ENCODE measurements at regions not wholly inside any gene's neighbourhood (a gene's known extent, or its start where the extent isn't known, plus 50 kb on each side); places are given as distances from the start of the nearest gene placed in this dataset.
"Not testable (repeated sequence)": the region's sequence is repeated elsewhere in the genome, so short reads cannot be mapped to it uniquely, and the experiment has no call there.

- no peak overlapping the region for H3K4me3 ChIP-seq
- DNase-seq (ENCODE audit: low spot score) = no peak
- TF ChIP-seq, protein P1, sequence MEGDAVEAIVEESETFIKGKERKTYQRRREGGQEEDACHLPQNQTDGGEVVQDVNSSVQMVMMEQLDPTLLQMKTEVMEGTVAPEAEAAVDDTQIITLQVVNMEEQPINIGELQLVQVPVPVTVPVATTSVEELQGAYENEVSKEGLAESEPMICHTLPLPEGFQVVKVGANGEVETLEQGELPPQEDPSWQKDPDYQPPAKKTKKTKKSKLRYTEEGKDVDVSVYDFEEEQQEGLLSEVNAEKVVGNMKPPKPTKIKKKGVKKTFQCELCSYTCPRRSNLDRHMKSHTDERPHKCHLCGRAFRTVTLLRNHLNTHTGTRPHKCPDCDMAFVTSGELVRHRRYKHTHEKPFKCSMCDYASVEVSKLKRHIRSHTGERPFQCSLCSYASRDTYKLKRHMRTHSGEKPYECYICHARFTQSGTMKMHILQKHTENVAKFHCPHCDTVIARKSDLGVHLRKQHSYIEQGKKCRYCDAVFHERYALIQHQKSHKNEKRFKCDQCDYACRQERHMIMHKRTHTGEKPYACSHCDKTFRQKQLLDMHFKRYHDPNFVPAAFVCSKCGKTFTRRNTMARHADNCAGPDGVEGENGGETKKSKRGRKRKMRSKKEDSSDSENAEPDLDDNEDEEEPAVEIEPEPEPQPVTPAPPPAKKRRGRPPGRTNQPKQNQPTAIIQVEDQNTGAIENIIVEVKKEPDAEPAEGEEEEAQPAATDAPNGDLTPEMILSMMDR (IDR thresholded peaks at IDR 0.05) = no peak
- no peak overlapping the region for H3K27ac ChIP-seq
Measured at GRCh38 chr12:91637789-91638624, 455.4 kb upstream of the DCN start.

DNA sequence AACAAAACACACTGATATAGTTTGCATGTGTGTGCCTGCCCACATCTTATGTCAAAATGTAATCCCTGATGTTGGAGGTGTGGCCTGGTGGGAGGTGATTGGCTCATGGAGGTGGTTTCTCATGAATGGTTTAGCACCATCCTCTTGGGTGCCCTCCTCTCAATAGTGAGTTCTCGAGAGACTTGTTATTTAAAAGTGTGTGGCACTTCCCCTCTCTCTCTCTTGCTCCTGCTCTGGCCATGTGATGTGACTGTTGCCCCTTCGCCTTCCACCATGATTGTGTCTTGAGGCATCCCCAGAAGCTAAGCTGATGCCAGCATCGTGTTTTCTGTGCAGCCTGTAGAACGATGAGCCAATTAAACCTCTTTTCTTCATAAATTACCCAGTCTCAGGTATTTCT is 454.1 kb upstream of the DCN start:
- TF ChIP-seq, protein P1 (IDR thresholded peaks at IDR 0.05) = no peak
- no peak for DNase-seq (ENCODE audit: low spot score)
- Histone ChIP-seq H3K4me3 (no peak overlapping the region), H3K27ac (no peak overlapping the region)

GRCh38 chr12:91634386-91634713 is 451.7 kb upstream of the DCN start:
- not testable (repeated sequence) for H3K27ac ChIP-seq; H3K4me3 ChIP-seq; DNase-seq (ENCODE audit: low spot score)

GRCh38 chr12:91633734-91634357 is 451.2 kb upstream of the DCN start:
- Histone ChIP-seq H3K4me3 (no peak overlapping the region), H3K27ac (no peak overlapping the region)
- TF ChIP-seq, protein P1 (IDR thresholded peaks at IDR 0.05) = no peak
- DNase-seq (ENCODE audit: low spot score) = no peak

DNA sequence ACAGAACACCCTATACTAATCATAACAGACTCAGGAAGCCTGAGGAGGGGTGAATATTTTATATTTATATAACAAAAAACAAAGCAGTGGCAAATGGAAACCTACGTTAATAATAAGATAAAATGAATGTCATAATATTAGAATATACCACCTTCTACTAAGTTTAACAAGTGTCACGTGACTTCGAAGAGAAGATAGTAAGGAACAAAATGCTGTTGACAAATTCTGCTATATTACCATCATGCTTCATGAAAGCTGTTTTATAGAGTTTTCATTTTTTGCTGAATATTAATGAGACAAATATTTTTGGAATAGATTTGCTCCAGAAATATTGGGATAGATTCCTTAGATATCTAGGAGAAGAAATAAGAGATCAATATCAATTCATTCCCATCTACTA is 450.6 kb upstream of the DCN start:
- TF ChIP-seq, protein P1 (IDR thresholded peaks at IDR 0.05) = no peak
- DNase-seq (ENCODE audit: low spot score) = no peak
- no peak overlapping the region for H3K4me3 ChIP-seq
- no peak overlapping the region for H3K27ac ChIP-seq

- H3K4me3 ChIP-seq = no peak overlapping the region
- TF ChIP-seq, protein P1 (IDR thresholded peaks at IDR 0.05) = no peak
- DNase-seq (ENCODE audit: low spot score) = no peak
- H3K27ac ChIP-seq = no peak overlapping the region
Measured at GRCh38 chr12:91632042-91632786, 449.6 kb upstream of the DCN start.

GRCh38 chr12:91630596-91631293 is 448.1 kb upstream of the DCN start:
- DNase-seq (ENCODE audit: low spot score) = no peak

More at GRCh38 chr12:91630596-91631293, 448.1 kb upstream of the DCN start:
- TF ChIP-seq, protein P1 (IDR thresholded peaks at IDR 0.05) = no peak
- no peak overlapping the region for H3K27ac ChIP-seq
- no peak overlapping the region for H3K4me3 ChIP-seq
